Nephron (organoid): ENCODE measurements at regions not wholly inside any gene's neighbourhood (a gene's known extent, or its start where the extent isn't known, plus 50 kb on each side); places are given as distances from the start of the nearest gene placed in this dataset.

Experiments
- H3K27ac Mint-ChIP-seq, 3 experiments: 2 replicates each; pipeline ENCODE4 v1.8.0; 2020; ENCODE audit warnings: mixed read lengths in 3 of 3, mild to moderate bottlenecking in 2 of 3, moderate library complexity in 1 of 3
- H3K27me3 Mint-ChIP-seq: 2 replicates; pipeline ENCODE4 v1.8.0; 2021; ENCODE audit warnings: low read depth, mild to moderate bottlenecking, moderate library complexity, mixed read lengths
- H3K36me3 Mint-ChIP-seq: 2 replicates; pipeline ENCODE4 v1.8.0; 2020; ENCODE audit warnings: low read depth, mixed read lengths
- H3K4me1 Mint-ChIP-seq: 2 replicates; pipeline ENCODE4 v1.8.0; 2020; ENCODE audit warnings: mixed read lengths
- H3K4me3 Mint-ChIP-seq, 3 experiments: 2 replicates each; pipeline ENCODE4 v1.8.0; 2020; ENCODE audit warnings: mild to moderate bottlenecking in 3 of 3, mixed read lengths in 3 of 3, moderate library complexity in 2 of 3
- H3K9me3 Mint-ChIP-seq: 2 replicates; pipeline ENCODE4 v1.8.0; 2020; ENCODE audit warnings: mixed read lengths
- TF ChIP-seq, protein P1 (sequence below), 3 experiments: fragments of 200-600 bp; sonication (generic); IDR thresholded peaks; one replicate each; pipeline ENCODE4 v1.5.0; 2021; ENCODE audit warnings: antibody characterized with exemption in 3 of 3; ENCODE audit not compliant: unreplicated experiment in 3 of 3

DNA sequence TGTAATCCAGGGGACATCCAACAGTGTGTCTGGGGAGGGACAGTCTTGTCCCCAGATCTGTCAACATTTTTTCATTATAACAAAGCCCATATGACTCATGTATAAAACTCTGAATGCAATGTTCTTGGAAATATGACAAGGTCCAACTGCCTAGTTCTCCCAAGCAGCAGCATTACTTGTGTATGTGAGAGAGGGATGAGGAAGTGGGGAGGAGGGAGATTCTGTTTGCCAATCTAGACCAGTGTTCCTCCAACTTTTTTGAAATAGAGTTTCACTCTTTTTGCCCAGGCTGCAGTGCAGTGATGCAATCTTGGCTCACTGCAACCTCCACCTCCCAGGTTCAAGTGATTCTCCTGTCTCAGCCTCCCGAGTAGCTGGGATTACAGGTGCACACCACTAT lies 394.8 kb downstream of the DHX35 start:
- H3K4me3 Mint-ChIP-seq: no peak overlapping the region
- TF ChIP-seq, protein P1, sequence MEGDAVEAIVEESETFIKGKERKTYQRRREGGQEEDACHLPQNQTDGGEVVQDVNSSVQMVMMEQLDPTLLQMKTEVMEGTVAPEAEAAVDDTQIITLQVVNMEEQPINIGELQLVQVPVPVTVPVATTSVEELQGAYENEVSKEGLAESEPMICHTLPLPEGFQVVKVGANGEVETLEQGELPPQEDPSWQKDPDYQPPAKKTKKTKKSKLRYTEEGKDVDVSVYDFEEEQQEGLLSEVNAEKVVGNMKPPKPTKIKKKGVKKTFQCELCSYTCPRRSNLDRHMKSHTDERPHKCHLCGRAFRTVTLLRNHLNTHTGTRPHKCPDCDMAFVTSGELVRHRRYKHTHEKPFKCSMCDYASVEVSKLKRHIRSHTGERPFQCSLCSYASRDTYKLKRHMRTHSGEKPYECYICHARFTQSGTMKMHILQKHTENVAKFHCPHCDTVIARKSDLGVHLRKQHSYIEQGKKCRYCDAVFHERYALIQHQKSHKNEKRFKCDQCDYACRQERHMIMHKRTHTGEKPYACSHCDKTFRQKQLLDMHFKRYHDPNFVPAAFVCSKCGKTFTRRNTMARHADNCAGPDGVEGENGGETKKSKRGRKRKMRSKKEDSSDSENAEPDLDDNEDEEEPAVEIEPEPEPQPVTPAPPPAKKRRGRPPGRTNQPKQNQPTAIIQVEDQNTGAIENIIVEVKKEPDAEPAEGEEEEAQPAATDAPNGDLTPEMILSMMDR (IDR thresholded peaks at IDR 0.05; ENCODE audit: unreplicated experiment in 3 of 3): no peak
- H3K36me3 Mint-ChIP-seq: no peaks in the 10 kb centered on the region
- no peaks in the 10 kb centered on the region for H3K9me3 Mint-ChIP-seq
- H3K27ac Mint-ChIP-seq: no peak overlapping the region
- H3K27me3 Mint-ChIP-seq: no peaks in the 10 kb centered on the region
- no peaks in the 10 kb centered on the region for H3K4me1 Mint-ChIP-seq

GRCh38 chr20:39349240-39349639 lies 387.1 kb downstream of the DHX35 start:
- TF ChIP-seq, protein P1 (IDR thresholded peaks at IDR 0.05; ENCODE audit: unreplicated experiment in 3 of 3): no peak
- Mint-ChIP-seq H3K4me1 (no peaks in the 10 kb centered on the region), H3K4me3 (no peak overlapping the region), H3K36me3 (peaks cover 4% of the 10 kb centered on the region), H3K9me3 (peaks cover 36% of the 10 kb centered on the region), H3K27ac (no peak overlapping the region), H3K27me3 (no peaks in the 10 kb centered on the region)

GRCh38 chr20:39347626-39348025 lies 385.5 kb downstream of the DHX35 start:
- Mint-ChIP-seq H3K36me3 (peaks cover 4% of the 10 kb centered on the region), H3K27me3 (no peaks in the 10 kb centered on the region), H3K27ac (no peak overlapping the region), H3K4me3 (no peak overlapping the region), H3K9me3 (peaks cover 36% of the 10 kb centered on the region), H3K4me1 (no peaks in the 10 kb centered on the region)
- TF ChIP-seq, protein P1 (IDR thresholded peaks at IDR 0.05; ENCODE audit: unreplicated experiment in 3 of 3): no peak

DNA sequence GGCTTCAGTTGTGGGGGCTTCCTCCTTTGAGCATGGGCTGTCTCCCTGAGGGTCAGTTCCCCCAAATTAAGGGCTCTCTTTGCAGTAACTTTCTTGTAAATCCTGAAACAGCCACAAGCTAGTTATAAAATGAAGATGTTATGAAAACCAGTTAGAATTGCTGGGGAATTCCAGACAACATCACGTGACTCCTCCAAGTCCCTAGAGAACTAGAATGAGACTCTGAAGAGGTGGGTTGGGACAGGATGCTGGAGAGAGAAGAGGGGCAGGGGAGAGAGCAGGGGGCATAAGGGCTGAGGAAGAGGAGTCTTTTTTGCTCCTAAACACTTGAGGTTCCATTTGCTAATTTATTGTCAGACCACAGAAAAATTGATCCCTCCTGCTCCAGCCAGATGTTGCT lies 380.3 kb downstream of the DHX35 start:
- TF ChIP-seq, protein P1 (IDR thresholded peaks at IDR 0.05; ENCODE audit: unreplicated experiment in 3 of 3): no peak

DNA sequence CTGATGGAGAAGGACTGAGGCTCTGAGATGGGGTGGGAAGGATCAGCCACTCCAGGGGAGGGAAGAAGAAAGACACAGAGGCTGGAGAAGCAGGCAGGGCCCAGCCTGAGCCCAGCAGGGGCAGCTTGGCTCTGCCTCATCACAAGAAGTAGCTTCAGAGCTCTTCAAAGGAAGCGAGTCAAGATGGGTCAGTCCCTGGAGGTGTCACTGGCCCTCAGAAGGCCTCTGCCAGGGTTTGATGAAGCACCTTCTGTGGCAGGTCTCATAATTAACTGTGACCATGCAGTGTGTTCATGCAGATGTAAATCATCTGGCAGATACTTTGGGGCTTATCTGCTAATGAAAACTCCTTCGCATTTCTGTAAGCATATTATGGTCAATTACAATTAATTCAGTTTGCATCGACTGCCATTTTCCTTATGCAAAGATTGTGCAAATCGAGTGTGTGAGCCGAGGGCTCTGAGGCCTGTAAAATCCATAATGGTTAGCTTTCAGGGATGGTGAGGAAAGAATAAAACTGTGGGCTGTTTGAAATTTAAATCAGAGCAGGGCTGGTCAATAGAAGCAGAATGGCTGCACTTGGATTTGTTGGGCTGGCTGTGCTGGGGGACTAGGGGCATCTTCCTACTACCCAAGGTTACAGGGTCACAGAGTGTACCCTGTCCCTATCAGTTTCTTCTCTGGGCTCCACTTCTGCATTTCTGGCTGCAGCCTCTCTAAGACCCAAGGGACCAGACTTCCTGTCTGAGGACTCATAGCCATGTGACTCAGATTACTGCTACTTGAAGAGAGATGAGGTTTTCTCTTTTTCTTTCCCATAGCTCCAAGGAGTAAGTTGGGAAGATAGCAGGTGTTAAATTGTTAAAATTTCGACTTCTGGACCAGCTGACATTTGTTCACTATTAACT lies 376.6 kb downstream of the DHX35 start:
- no peaks in the 10 kb centered on the region for H3K9me3 Mint-ChIP-seq
- no peak overlapping the region for H3K4me3 Mint-ChIP-seq
- no peaks in the 10 kb centered on the region for H3K36me3 Mint-ChIP-seq
- H3K27ac Mint-ChIP-seq: peak overlapping the region in 2 of 3 experiments; percentile 58 to 77
- H3K4me1 Mint-ChIP-seq: peaks cover 5% of the 10 kb centered on the region
- TF ChIP-seq, protein P1 (IDR thresholded peaks at IDR 0.05; ENCODE audit: unreplicated experiment in 3 of 3): no peak
- peaks cover 6% of the 10 kb centered on the region for H3K27me3 Mint-ChIP-seq

More for the DNA sequence above, 380.3 kb downstream of the DHX35 start:
- Mint-ChIP-seq H3K4me3 (no peak overlapping the region), H3K4me1 (peaks cover 5% of the 10 kb centered on the region), H3K27ac (no peak overlapping the region), H3K36me3 (no peaks in the 10 kb centered on the region), H3K27me3 (no peaks in the 10 kb centered on the region), H3K9me3 (peaks cover 6% of the 10 kb centered on the region)

DNA sequence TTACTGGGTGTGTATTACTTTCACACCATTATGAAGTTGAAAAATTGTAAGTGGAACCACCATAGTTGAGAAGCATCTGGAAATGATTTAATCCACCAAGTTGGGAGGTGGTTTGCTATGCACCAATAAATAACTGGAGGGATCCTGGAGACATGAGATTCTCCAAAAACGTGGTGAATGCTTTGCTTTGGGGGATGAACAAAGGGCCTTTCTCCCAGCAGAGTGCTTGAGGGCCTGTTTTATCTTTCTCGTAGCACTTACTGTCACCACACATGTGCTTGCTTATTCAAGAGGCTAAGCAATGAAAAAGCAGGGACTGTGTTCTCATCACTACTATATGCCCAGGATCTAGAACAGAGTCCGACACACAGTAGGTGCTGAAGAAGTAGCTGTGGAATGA lies 371.1 kb downstream of the DHX35 start:
- H3K27me3 Mint-ChIP-seq: peaks cover 6% of the 10 kb centered on the region
- H3K9me3 Mint-ChIP-seq: no peaks in the 10 kb centered on the region
- H3K36me3 Mint-ChIP-seq: no peaks in the 10 kb centered on the region
- H3K4me1 Mint-ChIP-seq: no peaks in the 10 kb centered on the region
- H3K27ac Mint-ChIP-seq: peak overlapping the region in 1 of 3 experiments; percentile 75
- no peak overlapping the region for H3K4me3 Mint-ChIP-seq
- TF ChIP-seq, protein P1 (IDR thresholded peaks at IDR 0.05; ENCODE audit: unreplicated experiment in 3 of 3): no peak
